KMS-11 (cell line): ENCODE measurements at regions not wholly inside any gene's neighbourhood (a gene's known extent, or its start where the extent isn't known, plus 50 kb on each side); places are given as distances from the start of the nearest gene placed in this dataset.

ENCODE experiments used
- H2AFZ ChIP-seq: fragments of 200-600 bp; sonication (generic); 2 replicates; pipeline ENCODE4 v1.6.1; 2016; ENCODE audit warnings: antibody characterized with exemption, mixed run types, low read depth
- H3K27ac ChIP-seq: fragments of 200-600 bp; sonication (generic); 2 replicates; pipeline ENCODE4 v1.6.1; 2016; ENCODE audit warnings: mild to moderate bottlenecking, mixed run types
- H3K27me3 ChIP-seq: fragments of 200-600 bp; sonication (generic); 2 replicates; pipeline ENCODE4 v1.6.1; 2017; ENCODE audit warnings: mild to moderate bottlenecking, low read depth, mixed run types, moderate library complexity; ENCODE audit not compliant: insufficient read depth
- H3K36me3 ChIP-seq: fragments of 200-600 bp; sonication (generic); 2 replicates; pipeline ENCODE4 v1.6.1; 2017; ENCODE audit warnings: mild to moderate bottlenecking, mixed run types; ENCODE audit not compliant: insufficient read depth
- H3K4me1 ChIP-seq: fragments of 200-600 bp; sonication (generic); 2 replicates; pipeline ENCODE4 v1.6.1; 2016; ENCODE audit warnings: mild to moderate bottlenecking, low read depth, mixed run types; ENCODE audit not compliant: poor library complexity, severe bottlenecking
- H3K4me2 ChIP-seq: fragments of 200-600 bp; sonication (generic); 2 replicates; pipeline ENCODE4 v1.7.0; 2016; ENCODE audit warnings: mild to moderate bottlenecking, mixed run types
- H3K4me3 ChIP-seq: fragments of 200-600 bp; sonication (generic); IDR thresholded peaks from 2 replicates; pipeline ENCODE4 v1.6.1; 2017; ENCODE audit warnings: low read depth, low read length, mixed read lengths; ENCODE audit not compliant: insufficient read depth
- H3K79me2 ChIP-seq: fragments of 200-600 bp; sonication (generic); 2 replicates; pipeline ENCODE4 v1.6.1; 2016; ENCODE audit warnings: low read depth, mixed run types; ENCODE audit not compliant: insufficient read depth
- H3K9ac ChIP-seq: fragments of 200-600 bp; sonication (generic); 2 replicates; pipeline ENCODE4 v1.6.1; 2016; ENCODE audit warnings: mild to moderate bottlenecking, mixed run types
- H4K20me1 ChIP-seq: fragments of 200-600 bp; sonication (generic); 2 replicates; pipeline ENCODE4 v1.6.1; 2016; ENCODE audit warnings: mild to moderate bottlenecking, mixed run types; ENCODE audit not compliant: insufficient read depth
- TF ChIP-seq, protein P1 (sequence below): fragments of 200-600 bp; sonication (generic); conservative IDR thresholded peaks from 2 replicates; pipeline ENCODE4 v1.6.1; 2017; ENCODE audit warnings: low read depth, mild to moderate bottlenecking, antibody characterized with exemption, low read length, moderate library complexity, mixed read lengths

DNA sequence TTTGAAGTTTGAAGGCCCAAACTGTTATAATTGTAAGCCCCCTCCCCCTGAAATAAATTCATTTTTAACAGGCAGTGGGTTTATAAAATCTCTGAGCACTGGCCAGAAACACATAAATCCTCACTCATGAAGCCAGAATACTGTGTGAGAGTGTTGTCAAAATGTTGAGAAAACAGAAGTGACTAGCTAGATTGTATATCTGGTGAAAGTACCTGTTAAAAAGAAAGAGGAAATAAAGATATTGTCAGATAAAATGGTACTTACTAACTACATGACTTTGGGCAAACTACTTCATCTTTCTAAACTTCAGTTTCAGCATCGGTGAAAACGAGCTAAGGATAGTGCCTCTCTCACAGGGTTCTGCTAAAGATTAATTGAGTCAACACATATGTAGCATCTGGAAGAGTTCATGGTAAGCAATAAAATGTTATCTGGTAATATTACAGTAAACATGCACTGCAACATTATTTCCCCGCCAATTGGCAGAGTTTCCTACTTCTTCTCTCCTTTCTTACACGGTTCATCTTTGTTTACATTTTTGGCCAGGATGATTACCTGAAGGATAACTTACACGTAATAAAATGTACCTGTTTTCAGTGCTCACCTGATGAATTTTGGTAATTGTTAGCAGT lies 202.5 kb upstream of the CHRM2 start:
- no peak overlapping the region for H3K27ac ChIP-seq
- no peaks in the 10 kb centered on the region for H4K20me1 ChIP-seq
- no peak overlapping the region for H3K4me2 ChIP-seq
- no peaks in the 10 kb centered on the region for H3K4me1 ChIP-seq
- no peaks in the 10 kb centered on the region for H3K27me3 ChIP-seq
- no peak overlapping the region for H2AFZ ChIP-seq
- no peaks in the 10 kb centered on the region for H3K79me2 ChIP-seq
- no peak overlapping the region for H3K9ac ChIP-seq
- no peak overlapping the region for H3K4me3 ChIP-seq
- TF ChIP-seq, protein P1, sequence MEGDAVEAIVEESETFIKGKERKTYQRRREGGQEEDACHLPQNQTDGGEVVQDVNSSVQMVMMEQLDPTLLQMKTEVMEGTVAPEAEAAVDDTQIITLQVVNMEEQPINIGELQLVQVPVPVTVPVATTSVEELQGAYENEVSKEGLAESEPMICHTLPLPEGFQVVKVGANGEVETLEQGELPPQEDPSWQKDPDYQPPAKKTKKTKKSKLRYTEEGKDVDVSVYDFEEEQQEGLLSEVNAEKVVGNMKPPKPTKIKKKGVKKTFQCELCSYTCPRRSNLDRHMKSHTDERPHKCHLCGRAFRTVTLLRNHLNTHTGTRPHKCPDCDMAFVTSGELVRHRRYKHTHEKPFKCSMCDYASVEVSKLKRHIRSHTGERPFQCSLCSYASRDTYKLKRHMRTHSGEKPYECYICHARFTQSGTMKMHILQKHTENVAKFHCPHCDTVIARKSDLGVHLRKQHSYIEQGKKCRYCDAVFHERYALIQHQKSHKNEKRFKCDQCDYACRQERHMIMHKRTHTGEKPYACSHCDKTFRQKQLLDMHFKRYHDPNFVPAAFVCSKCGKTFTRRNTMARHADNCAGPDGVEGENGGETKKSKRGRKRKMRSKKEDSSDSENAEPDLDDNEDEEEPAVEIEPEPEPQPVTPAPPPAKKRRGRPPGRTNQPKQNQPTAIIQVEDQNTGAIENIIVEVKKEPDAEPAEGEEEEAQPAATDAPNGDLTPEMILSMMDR: no peak
- no peaks in the 10 kb centered on the region for H3K36me3 ChIP-seq

DNA sequence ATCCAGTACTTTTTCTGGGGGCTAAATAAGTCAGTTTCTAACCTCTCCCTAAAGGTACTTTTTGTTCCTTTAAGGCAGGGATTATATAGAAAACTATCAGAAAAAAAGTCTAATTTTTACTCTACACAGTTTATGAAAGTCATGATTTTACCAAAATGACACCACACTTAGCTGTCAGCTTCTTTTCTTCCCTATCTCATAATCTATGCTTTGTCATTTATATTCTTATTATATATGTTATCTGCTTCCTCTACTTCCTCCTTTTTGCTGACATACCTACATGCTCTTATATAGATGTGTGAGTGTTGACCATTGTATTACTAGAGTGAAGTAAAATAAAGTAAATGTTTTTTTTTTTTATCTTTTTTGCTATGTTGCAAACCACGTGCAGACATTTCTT lies 203.9 kb upstream of the CHRM2 start:
- H3K4me1 ChIP-seq: no peaks in the 10 kb centered on the region
- H3K27me3 ChIP-seq: no peaks in the 10 kb centered on the region
- H3K4me2 ChIP-seq: no peak overlapping the region
- H3K79me2 ChIP-seq: no peaks in the 10 kb centered on the region
- TF ChIP-seq, protein P1: no peak
- H3K9ac ChIP-seq: no peak overlapping the region
- no peak overlapping the region for H2AFZ ChIP-seq
- H3K4me3 ChIP-seq: no peak overlapping the region
- H3K36me3 ChIP-seq: no peaks in the 10 kb centered on the region
- H4K20me1 ChIP-seq: no peaks in the 10 kb centered on the region
- H3K27ac ChIP-seq: no peak overlapping the region

DNA sequence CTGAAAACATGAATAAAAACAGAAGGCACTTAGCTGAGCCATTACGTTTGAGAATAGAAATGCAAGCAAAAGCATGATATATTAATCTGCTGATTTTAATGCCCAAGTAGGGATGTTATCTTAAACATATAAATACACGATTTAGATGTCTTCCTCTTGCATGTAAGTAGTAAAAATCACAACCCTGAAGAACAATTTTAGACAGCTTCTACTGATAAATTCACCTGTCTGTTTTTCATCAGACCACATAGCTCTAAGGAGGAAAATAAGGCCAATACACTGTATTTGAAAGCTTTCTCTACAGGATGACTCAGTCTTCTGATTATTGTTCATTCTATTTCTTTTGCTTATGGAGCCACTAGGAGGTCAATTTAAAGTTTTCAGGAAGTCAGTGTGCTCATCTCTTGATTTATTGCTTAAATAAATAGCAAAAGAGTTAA lies 210.9 kb upstream of the CHRM2 start:
- TF ChIP-seq, protein P1: no peak
- Histone ChIP-seq H3K4me1 (no peaks in the 10 kb centered on the region), H3K4me2 (no peak overlapping the region), H4K20me1 (no peaks in the 10 kb centered on the region), H3K27ac (no peak overlapping the region), H3K9ac (no peak overlapping the region), H3K36me3 (no peaks in the 10 kb centered on the region), H3K27me3 (no peaks in the 10 kb centered on the region), H3K4me3 (no peak overlapping the region), H2AFZ (no peak overlapping the region), H3K79me2 (no peaks in the 10 kb centered on the region)

DNA sequence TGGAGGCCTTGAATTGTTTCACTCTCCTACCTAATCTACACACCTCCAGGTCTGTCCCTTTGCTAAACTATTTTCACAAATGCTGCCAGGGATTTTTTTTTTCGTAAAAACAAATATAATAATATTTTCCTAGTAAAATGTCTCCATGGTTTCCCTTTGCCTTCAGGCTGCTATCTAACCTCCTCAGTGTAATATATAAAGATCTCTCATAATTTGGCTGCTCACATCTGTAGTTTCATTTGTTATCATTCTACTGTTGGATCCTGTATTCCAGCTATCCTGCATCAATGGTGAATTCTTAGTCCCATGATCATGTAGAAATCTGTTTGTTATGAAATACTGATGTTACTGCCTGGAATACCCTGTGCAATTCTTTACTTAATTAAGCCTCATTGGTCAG lies 211.9 kb upstream of the CHRM2 start:
- no peak overlapping the region for H3K27ac ChIP-seq
- H3K4me3 ChIP-seq: no peak overlapping the region
- H2AFZ ChIP-seq: no peak overlapping the region
- H3K9ac ChIP-seq: no peak overlapping the region
- no peaks in the 10 kb centered on the region for H3K4me1 ChIP-seq
- TF ChIP-seq, protein P1: no peak
- H4K20me1 ChIP-seq: no peaks in the 10 kb centered on the region
- H3K36me3 ChIP-seq: no peaks in the 10 kb centered on the region
- H3K79me2 ChIP-seq: no peaks in the 10 kb centered on the region
- no peak overlapping the region for H3K4me2 ChIP-seq
- H3K27me3 ChIP-seq: no peaks in the 10 kb centered on the region
